ENCODE measurements at regions not wholly inside any gene's neighbourhood (a gene's known extent, or its start where the extent isn't known, plus 50 kb on each side); places are given as distances from the start of the nearest gene placed in this dataset.

GRCh38 chr1:22225858-22226589, 83.1 kb upstream of the WNT4 start:
- TF ChIP-seq CTCF (IDR thresholded peaks at IDR 0.05) (no peak), POLR2A (IDR thresholded peaks at IDR 0.05) (no peak)

Data from uterus (tissue), 2 donors.